ENCODE measurements at regions not wholly inside any gene's neighbourhood (a gene's known extent, or its start where the extent isn't known, plus 50 kb on each side); places are given as distances from the start of the nearest gene placed in this dataset.

DNA sequence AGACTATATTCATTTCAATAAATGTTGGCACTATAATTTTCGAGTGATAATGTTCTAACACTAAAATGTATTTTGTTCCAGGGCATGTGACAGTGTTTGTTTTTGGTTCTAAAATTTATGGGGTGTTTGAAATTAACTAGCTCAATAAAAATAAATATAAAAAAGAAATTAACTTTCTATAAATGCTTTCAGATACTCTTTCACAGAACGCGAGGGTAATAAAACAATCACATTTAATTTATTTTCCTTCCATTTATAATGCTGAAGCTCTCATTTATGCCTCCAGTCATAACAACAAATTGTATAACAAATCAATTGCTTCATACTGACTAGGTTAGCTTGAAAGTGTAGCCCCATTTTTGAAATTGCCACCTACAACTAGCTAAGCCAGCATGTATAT is 122.4 kb upstream of the GPM6A start:
- H3K27ac Mint-ChIP-seq, result no peak overlapping the region
- no peaks in the 10 kb centered on the region for H3K27me3 Mint-ChIP-seq (ENCODE audit: low read depth, poor library complexity)
- TF ChIP-seq, protein P1, sequence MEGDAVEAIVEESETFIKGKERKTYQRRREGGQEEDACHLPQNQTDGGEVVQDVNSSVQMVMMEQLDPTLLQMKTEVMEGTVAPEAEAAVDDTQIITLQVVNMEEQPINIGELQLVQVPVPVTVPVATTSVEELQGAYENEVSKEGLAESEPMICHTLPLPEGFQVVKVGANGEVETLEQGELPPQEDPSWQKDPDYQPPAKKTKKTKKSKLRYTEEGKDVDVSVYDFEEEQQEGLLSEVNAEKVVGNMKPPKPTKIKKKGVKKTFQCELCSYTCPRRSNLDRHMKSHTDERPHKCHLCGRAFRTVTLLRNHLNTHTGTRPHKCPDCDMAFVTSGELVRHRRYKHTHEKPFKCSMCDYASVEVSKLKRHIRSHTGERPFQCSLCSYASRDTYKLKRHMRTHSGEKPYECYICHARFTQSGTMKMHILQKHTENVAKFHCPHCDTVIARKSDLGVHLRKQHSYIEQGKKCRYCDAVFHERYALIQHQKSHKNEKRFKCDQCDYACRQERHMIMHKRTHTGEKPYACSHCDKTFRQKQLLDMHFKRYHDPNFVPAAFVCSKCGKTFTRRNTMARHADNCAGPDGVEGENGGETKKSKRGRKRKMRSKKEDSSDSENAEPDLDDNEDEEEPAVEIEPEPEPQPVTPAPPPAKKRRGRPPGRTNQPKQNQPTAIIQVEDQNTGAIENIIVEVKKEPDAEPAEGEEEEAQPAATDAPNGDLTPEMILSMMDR (IDR thresholded peaks at IDR 0.05), result no peak
- no peak for DNase-seq
- H3K36me3 Mint-ChIP-seq (ENCODE audit: low read depth), result no peaks in the 10 kb centered on the region
- H3K4me3 Mint-ChIP-seq, result no peak overlapping the region
- H3K9me3 Mint-ChIP-seq, result no peaks in the 10 kb centered on the region
- H3K4me1 Mint-ChIP-seq, result no peaks in the 10 kb centered on the region

DNA sequence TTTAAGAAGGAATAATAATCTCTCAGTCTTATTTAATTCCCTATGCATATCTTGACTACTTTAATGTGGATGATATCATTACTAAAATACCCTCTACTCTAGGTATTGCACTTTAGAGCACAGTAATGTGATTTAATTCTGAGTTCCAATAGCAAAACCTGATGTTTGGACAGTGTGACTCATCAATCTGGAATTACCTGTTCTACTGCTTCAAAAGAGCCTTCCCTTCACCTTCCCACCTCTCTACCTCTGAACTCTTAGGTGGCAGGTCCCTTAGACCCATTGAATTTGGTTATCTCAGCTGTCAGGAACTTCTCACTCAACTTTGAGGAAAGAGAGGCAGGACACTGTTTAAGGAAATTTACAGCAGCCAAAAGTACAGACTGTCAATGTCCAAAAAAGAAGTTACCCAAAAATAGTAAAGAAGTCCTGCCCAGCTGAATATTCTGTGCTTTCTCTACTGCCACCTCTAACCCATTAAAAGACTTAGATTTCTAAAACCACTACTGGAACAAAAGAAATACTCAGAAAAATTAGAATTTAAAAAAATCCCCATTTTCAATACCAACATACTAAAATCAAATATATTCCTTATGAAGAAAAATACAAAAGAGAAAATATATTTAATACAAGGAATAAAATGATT is 123.1 kb upstream of the GPM6A start:
- DNase-seq, result no peak
- H3K27ac Mint-ChIP-seq, result no peak overlapping the region
- TF ChIP-seq, protein P1 (IDR thresholded peaks at IDR 0.05), result no peak
- H3K4me3 Mint-ChIP-seq, result no peak overlapping the region
- H3K36me3 Mint-ChIP-seq (ENCODE audit: low read depth), result no peaks in the 10 kb centered on the region
- H3K9me3 Mint-ChIP-seq, result no peaks in the 10 kb centered on the region
- H3K4me1 Mint-ChIP-seq, result no peaks in the 10 kb centered on the region
- no peaks in the 10 kb centered on the region for H3K27me3 Mint-ChIP-seq (ENCODE audit: low read depth, poor library complexity)

DNA sequence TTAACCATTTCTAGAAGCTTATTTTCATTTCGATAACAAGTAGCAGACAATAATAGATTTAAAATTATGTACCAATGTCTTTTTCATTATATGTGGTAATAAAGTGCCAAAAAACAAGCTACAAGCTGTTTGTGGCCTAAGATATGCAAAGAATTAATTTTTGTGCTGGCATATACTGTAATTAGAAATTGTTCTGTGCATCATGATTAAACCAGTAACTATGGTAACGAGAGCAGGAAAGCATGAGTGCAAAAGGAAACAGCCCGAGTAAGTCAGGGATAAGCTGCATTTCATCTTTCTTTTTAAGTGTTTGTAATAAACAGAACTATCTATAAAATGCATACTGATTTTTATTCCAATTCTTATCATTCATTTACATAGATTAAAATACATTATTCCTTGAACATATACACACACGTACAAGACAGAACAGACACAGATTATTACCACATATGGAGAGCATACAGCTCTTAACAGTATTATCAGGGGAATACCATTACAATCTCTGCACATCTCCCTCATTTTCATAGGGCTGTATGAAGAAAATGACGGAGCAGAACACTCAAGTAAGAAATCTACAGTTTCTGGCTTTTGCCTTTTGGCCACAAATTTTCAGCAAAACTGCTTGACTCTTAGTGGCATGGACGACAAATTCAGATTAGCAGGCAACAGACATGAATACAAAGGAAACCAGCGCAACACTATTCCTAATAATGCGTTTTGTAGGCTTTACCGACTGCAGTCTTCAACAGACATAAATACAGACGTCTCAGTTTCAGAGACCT is 121.3 kb upstream of the WDR17 start:
- Mint-ChIP-seq H3K27ac (no peak overlapping the region), H3K9me3 (no peaks in the 10 kb centered on the region), H3K36me3 (ENCODE audit: low read depth) (no peaks in the 10 kb centered on the region), H3K27me3 (ENCODE audit: low read depth, poor library complexity) (no peaks in the 10 kb centered on the region), H3K4me3 (no peak overlapping the region), H3K4me1 (no peaks in the 10 kb centered on the region)
- TF ChIP-seq, protein P1 (IDR thresholded peaks at IDR 0.05), result no peak
- DNase-seq, result no peak

DNA sequence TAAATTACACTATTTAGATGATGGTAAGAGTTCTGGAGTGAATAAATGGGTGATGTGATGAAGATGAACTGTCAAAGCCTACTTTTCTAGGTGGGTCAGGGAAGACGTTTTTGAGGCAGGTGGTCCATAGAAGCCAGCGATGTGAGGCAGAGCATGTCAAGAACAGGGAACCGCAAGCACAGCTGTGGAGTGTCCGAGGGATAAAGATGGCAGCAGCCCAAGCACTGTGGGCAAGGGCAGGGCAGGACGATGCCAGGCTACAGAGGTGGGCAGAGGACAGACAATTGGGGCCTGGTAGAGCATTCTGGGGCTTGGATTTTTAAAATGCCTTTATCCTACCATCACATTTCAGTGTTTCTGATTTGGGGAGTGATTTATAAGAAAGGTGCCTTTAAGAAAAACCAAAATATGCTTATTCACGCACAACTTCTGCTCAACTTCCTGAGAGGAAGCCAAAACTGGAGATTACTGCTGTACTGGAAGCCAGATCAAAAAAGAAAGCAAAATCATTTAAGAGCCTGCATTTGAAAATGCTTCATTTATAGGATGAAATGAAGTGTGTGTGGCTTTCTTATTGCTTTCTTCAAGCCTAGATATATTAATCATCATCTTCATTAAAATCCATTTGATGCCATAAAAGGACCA is 119.0 kb upstream of the WDR17 start:
- Mint-ChIP-seq H3K27me3 (ENCODE audit: low read depth, poor library complexity) (no peaks in the 10 kb centered on the region), H3K27ac (no peak overlapping the region), H3K9me3 (no peaks in the 10 kb centered on the region), H3K4me1 (no peaks in the 10 kb centered on the region), H3K36me3 (ENCODE audit: low read depth) (no peaks in the 10 kb centered on the region), H3K4me3 (no peak overlapping the region)
- no peak for DNase-seq
- TF ChIP-seq, protein P1 (IDR thresholded peaks at IDR 0.05), result no peak

DNA sequence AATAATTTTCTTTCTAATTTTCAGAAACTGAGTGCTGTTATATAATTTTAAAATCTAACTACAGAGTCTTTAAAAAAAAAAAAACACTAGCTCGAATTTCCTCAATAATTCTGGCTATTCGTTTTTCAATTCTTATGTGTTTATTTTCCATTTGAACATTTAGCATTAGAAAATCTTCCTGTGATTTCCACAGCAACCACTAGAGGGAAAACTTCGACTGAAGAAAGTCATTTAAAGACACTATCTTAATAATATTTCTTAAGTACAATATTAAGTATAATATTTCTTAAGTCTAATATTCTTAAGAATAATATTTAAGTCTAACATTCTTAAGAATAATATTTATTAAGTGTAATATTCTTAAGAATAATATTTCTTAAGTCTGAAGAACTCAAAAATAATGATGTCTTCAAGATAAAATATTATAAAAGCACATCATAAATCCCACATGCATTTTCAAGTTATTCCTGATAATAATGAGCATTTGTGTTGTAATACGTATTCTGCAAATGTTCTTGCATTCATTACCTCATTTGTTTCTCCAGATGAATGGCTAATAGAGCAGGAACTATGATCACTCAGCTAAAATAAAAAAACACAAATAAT is 118.4 kb upstream of the WDR17 start:
- Mint-ChIP-seq H3K36me3 (ENCODE audit: low read depth) (no peaks in the 10 kb centered on the region), H3K27ac (no peak overlapping the region), H3K27me3 (ENCODE audit: low read depth, poor library complexity) (no peaks in the 10 kb centered on the region), H3K4me3 (no peak overlapping the region), H3K9me3 (no peaks in the 10 kb centered on the region), H3K4me1 (no peaks in the 10 kb centered on the region)
- TF ChIP-seq, protein P1 (IDR thresholded peaks at IDR 0.05), result peak; percentile 75
- DNase-seq, result no peak

Measured in nephron progenitor cell (in vitro differentiated cells).